ENCODE measurements at regions not wholly inside any gene's neighbourhood (a gene's known extent, or its start where the extent isn't known, plus 50 kb on each side); places are given as distances from the start of the nearest gene placed in this dataset.

DNA sequence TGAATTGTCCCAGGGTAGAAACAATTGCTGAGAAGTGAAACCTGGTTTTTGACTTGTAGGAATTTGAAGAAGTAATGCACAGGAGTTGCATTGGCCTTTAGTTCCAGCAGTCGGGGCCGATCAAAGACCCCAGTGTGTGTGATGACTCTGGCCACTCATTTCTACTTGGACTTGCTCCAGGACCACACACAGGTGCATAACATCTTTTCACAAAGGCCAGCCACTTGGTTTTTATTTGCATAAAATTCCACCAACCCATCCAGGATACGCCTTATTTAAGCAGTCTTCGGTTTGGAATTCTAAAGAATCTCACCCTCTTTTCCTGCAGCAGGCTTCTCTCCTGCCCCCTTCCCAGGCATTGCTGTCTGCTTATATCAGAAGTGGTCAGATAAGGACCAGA, 162.0 kb upstream of the HABP2 start:
- H3K4me3 ChIP-seq (ENCODE audit: low read depth, low read length): no peak overlapping the region
- TF ChIP-seq, protein P1, sequence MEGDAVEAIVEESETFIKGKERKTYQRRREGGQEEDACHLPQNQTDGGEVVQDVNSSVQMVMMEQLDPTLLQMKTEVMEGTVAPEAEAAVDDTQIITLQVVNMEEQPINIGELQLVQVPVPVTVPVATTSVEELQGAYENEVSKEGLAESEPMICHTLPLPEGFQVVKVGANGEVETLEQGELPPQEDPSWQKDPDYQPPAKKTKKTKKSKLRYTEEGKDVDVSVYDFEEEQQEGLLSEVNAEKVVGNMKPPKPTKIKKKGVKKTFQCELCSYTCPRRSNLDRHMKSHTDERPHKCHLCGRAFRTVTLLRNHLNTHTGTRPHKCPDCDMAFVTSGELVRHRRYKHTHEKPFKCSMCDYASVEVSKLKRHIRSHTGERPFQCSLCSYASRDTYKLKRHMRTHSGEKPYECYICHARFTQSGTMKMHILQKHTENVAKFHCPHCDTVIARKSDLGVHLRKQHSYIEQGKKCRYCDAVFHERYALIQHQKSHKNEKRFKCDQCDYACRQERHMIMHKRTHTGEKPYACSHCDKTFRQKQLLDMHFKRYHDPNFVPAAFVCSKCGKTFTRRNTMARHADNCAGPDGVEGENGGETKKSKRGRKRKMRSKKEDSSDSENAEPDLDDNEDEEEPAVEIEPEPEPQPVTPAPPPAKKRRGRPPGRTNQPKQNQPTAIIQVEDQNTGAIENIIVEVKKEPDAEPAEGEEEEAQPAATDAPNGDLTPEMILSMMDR (IDR thresholded peaks at IDR 0.05; ENCODE audit: insufficient read depth, low read depth, low read length, missing control alignments): no peak
- no peak for DNase-seq (ENCODE audit: low read depth)

- no peak overlapping the region for H3K4me3 ChIP-seq (ENCODE audit: low read depth, low read length)
Observed at GRCh38 chr10:113397047-113397446, 155.8 kb upstream of the HABP2 start.

GRCh38 chr10:113399065-113399464, 153.8 kb upstream of the HABP2 start:
- H3K4me3 ChIP-seq (ENCODE audit: low read depth, low read length): no peak overlapping the region
- TF ChIP-seq, protein P1 (IDR thresholded peaks at IDR 0.05; ENCODE audit: insufficient read depth, low read depth, low read length, missing control alignments): no peak
- no peak for DNase-seq (ENCODE audit: low read depth)

More at GRCh38 chr10:113397047-113397446, 155.8 kb upstream of the HABP2 start:
- DNase-seq (ENCODE audit: low read depth): no peak
- TF ChIP-seq, protein P1 (IDR thresholded peaks at IDR 0.05; ENCODE audit: insufficient read depth, low read depth, low read length, missing control alignments): no peak

DNA sequence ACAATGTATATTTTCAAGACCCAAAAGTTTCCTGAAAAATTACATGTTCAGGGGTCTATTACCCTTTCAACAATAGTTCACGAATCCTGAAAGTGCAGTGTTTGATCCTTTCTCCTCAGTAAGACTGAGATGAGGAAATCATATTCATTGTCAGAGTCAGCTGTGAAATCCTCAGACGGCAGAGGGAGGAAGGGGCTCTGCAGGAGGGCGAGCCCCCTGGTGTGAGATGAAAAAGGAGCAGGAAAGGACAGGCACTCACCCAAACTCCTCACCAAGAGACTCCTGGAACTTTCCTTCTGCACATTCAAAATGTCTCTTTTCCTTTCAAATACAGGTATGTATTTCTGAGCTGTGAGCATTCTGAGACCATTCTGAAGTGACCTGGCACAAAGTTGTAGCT, 150.3 kb upstream of the HABP2 start:
- TF ChIP-seq, protein P1 (IDR thresholded peaks at IDR 0.05; ENCODE audit: insufficient read depth, low read depth, low read length, missing control alignments): no peak
- DNase-seq (ENCODE audit: low read depth): no peak

GRCh38 chr10:113407218-113407617, 145.6 kb upstream of the HABP2 start:
- H3K4me3 ChIP-seq (ENCODE audit: low read depth, low read length): no peak overlapping the region
- no peak for DNase-seq (ENCODE audit: low read depth)
- TF ChIP-seq, protein P1 (IDR thresholded peaks at IDR 0.05; ENCODE audit: insufficient read depth, low read depth, low read length, missing control alignments): no peak

More for the DNA sequence above, 150.3 kb upstream of the HABP2 start:
- H3K4me3 ChIP-seq (ENCODE audit: low read depth, low read length): no peak overlapping the region

DNA sequence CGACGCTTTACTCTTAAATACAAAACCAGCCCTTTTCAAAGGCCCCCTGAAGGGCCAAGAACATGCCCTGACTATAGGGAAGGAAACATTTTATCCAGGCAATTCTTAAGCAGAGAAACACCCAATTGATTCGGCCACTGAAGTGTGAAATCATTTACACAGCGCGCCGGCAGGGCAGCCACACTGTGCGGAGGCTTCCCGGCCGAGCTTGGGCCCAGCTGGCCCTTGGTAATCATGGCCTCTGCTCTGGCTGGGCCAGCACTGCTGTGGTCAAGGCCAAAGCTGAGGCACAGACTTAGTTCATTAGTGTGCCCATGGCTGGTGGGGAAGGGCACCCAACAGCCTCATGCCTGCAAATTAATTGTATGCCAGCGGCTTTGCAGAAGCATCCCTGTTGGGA, 143.7 kb upstream of the HABP2 start:
- TF ChIP-seq, protein P1 (IDR thresholded peaks at IDR 0.05; ENCODE audit: insufficient read depth, low read depth, low read length, missing control alignments): no peak
- DNase-seq (ENCODE audit: low read depth): no peak
- H3K4me3 ChIP-seq (ENCODE audit: low read depth, low read length): no peak overlapping the region

DNA sequence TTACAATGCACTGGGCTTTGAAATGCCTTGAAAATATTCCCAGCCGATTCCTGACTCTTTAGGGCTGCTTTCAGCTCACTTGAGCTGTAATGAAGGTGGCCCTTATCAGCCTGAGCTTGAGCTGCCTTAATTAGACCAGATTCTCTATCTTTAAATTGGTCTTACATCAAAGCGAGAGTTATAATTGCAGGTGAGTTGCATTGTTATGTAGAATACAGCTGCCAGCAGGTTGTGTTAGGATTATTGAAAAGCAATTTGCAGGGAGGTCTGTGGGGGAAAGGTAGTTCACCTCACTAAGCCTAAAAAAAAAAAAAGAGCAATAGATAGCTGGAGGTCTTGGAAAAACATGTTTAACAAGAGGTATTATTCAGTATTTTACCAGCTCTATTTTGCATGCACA, 142.2 kb upstream of the HABP2 start:
- no peak overlapping the region for H3K4me3 ChIP-seq (ENCODE audit: low read depth, low read length)
- DNase-seq (ENCODE audit: low read depth): no peak
- TF ChIP-seq, protein P1 (IDR thresholded peaks at IDR 0.05; ENCODE audit: insufficient read depth, low read depth, low read length, missing control alignments): no peak

All from GM12865 (cell line).